HL-60 (cell line): ENCODE measurements at regions not wholly inside any gene's neighbourhood (a gene's known extent, or its start where the extent isn't known, plus 50 kb on each side); places are given as distances from the start of the nearest gene placed in this dataset.

Experiments
- POLR2AphosphoS5 ChIP-seq: IDR thresholded peaks from 2 replicates; pipeline ENCODE4 v1.6.1; 2012; ENCODE audit warnings: low read depth
- TF ChIP-seq, protein P1 (sequence below): IDR thresholded peaks from one replicate; pipeline ENCODE4 v1.5.1; 2011; ENCODE audit warnings: low read length, control low read depth, inconsistent platforms; ENCODE audit not compliant: insufficient read depth
- TF ChIP-seq, protein P2 (sequence below): IDR thresholded peaks from 2 replicates; pipeline ENCODE4 v1.6.1; 2012; ENCODE audit warnings: low read depth; ENCODE audit not compliant: insufficient replicate concordance

GRCh38 chr7:66528652-66529051 lies 100.0 kb upstream of the KCTD7 start:
- TF ChIP-seq, protein P1, sequence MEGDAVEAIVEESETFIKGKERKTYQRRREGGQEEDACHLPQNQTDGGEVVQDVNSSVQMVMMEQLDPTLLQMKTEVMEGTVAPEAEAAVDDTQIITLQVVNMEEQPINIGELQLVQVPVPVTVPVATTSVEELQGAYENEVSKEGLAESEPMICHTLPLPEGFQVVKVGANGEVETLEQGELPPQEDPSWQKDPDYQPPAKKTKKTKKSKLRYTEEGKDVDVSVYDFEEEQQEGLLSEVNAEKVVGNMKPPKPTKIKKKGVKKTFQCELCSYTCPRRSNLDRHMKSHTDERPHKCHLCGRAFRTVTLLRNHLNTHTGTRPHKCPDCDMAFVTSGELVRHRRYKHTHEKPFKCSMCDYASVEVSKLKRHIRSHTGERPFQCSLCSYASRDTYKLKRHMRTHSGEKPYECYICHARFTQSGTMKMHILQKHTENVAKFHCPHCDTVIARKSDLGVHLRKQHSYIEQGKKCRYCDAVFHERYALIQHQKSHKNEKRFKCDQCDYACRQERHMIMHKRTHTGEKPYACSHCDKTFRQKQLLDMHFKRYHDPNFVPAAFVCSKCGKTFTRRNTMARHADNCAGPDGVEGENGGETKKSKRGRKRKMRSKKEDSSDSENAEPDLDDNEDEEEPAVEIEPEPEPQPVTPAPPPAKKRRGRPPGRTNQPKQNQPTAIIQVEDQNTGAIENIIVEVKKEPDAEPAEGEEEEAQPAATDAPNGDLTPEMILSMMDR: no peak
- TF ChIP-seq, protein P2, sequence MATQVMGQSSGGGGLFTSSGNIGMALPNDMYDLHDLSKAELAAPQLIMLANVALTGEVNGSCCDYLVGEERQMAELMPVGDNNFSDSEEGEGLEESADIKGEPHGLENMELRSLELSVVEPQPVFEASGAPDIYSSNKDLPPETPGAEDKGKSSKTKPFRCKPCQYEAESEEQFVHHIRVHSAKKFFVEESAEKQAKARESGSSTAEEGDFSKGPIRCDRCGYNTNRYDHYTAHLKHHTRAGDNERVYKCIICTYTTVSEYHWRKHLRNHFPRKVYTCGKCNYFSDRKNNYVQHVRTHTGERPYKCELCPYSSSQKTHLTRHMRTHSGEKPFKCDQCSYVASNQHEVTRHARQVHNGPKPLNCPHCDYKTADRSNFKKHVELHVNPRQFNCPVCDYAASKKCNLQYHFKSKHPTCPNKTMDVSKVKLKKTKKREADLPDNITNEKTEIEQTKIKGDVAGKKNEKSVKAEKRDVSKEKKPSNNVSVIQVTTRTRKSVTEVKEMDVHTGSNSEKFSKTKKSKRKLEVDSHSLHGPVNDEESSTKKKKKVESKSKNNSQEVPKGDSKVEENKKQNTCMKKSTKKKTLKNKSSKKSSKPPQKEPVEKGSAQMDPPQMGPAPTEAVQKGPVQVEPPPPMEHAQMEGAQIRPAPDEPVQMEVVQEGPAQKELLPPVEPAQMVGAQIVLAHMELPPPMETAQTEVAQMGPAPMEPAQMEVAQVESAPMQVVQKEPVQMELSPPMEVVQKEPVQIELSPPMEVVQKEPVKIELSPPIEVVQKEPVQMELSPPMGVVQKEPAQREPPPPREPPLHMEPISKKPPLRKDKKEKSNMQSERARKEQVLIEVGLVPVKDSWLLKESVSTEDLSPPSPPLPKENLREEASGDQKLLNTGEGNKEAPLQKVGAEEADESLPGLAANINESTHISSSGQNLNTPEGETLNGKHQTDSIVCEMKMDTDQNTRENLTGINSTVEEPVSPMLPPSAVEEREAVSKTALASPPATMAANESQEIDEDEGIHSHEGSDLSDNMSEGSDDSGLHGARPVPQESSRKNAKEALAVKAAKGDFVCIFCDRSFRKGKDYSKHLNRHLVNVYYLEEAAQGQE: no peak
- no peak for TF ChIP-seq POLR2AphosphoS5
